HG03066 (cell line): ENCODE measurements at regions not wholly inside any gene's neighbourhood (a gene's known extent, or its start where the extent isn't known, plus 50 kb on each side); places are given as distances from the start of the nearest gene placed in this dataset.

Source experiments
- ATAC-seq: cut with Tn5 transposase; IDR thresholded peaks from one replicate; pipeline ENCODE4 v1.9.1; 2021; ENCODE audit warnings: low read depth; ENCODE audit not compliant: unreplicated experiment

DNA sequence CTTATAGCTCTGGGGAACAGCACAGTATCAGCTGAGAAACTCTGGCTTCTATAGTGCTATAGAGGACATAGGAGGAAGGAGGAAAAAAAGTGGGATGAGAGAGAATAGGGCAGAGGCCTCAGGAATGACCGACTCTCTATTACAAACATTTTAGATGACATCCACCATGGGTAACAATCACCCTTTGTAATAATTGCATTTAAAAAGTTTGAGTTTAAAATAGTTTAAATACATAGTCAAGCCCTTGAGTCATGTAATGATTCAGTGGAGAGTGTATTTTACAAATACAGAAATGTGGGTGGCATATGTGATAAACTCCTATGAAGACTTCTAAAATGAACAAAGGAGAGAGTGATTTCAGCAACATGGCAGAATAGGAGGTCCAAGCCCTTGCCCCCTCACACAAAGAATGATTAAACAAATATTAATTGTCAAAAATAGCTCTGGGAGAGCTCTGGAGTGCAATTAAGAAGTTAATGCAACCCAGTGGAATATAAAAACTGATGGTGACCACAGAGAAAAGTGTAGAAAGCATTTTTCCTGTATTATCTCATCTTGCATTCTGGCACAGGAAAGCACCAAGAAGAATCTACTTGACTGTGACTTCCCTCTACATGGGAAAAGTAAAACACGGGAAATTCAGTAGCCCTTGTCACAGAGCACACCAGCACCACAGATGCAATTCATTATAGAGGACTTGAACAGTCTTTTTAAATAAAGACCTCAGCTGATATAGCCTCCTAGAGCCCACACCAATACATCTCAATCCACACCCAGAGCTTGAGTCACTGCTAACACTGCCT is 569.0 kb upstream of the SORCS1 start:
- no peak for ATAC-seq

DNA sequence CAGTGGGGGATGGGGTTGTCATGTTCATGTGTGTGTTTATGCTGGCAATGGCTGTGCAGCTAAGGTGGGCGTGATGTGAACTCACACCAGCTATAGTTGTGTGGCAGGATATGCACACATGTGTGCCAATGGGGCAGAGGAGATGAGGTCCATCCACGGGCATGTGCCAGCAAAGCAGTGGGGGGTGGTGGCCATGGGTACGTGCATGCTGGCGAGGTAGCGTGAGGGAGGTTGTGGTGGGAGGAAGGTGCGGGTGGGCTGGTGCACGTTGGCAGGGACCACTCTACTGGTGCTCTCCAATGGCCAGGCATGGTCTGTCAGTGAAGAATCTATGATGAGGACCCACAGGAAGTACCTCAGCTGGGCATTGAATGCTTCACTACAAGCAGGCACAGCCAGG is 567.5 kb upstream of the SORCS1 start:
- no peak for ATAC-seq

DNA sequence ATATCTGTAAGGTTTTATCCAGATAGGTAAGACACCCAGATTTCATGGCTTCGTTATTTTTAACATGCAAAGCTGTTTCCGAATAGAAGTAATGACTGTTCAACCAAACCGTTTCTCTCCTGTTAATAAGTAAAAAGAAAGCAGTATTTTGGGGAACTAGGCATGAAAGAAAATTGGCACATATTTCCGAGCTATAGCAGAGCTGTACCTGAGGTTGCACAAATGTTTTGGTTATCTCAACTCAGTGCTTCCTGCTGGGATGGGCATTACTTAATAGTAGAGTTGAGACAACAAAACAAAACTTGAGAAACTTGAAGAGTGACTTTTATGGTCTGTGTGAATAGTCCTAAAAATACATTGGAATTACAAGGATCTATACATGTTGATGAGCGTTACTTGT is 564.3 kb upstream of the SORCS1 start:
- ATAC-seq: peak; percentile 80

DNA sequence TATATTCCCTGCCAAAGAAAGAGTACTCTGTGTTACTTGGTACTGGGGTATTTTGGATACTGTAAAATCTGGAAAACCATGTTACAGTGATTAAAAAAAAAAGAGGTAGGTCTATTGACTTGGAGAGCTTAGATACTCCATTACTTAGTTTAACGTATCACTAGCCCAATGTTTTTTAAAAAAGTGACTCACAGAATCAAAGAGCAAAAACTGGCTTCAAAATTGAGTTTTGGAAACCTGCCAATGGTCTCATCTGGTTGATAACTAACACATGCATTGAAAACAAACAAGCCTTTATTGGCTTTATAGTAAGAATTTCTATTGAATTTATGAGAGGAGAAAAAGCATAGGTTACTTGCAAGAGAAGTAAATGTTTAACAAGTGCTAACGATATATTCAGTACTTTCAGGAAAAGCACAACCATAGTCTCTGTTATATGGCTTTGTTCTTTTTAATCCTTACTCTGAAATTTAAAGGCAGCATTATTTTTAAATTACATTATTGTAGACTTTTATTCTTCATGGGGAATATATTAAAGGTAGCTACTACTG is 563.3 kb upstream of the SORCS1 start:
- no peak for ATAC-seq

DNA sequence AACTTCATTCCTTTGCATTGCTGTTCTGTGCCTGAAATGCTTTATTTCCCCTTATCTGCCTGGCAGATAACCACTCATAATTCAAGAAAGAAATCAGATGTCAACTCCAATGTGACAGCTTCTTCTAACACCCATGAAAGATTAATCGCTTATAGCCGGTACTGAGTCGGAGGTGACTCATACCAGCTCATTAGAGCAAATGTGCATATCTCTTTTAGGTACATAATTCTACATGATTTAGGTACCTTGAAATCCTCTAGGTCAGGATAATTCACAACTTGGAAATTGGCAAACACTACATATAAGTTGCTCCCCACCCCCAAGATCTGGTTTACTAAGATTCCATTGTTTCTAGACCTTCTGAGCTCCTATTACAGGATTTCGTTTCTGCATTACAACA is 554.4 kb upstream of the SORCS1 start:
- ATAC-seq: no peak

DNA sequence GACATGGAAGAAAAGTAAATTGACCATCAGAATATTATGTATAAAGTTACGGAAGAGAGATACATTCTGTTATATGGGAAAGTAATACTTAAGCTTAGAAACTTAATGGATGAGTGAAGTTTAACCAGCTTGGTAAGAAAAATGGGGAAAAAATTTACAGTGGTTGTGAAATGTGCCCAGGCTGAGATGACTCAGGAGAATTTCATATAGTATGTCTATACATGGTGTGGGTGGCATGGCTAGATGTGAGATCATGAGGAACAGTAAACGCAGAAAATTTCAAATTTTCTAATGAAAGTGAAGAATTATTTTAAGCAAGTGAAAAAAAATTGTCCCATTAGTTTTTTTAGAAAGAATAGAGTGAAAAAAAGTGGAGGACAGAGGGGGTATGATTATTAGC is 552.5 kb upstream of the SORCS1 start:
- no peak for ATAC-seq

DNA sequence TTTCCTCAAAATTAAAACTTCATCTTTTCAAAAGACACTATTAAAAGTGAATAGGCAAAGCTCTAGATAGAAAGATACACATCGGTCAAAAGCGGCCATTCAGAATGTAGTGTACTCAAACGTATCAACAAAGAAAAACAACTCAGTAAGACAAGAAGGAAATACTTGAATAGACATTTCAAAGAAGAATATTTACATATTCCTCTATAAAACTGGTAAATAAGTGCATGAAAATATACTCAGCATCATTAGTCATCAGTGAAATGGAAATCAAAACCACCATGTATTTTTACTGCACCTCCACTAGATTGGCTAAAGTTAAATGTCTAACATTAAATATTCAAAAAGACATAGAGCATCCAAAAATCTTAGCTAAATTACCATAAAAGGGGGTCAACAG is 551.1 kb upstream of the SORCS1 start:
- ATAC-seq: no peak

DNA sequence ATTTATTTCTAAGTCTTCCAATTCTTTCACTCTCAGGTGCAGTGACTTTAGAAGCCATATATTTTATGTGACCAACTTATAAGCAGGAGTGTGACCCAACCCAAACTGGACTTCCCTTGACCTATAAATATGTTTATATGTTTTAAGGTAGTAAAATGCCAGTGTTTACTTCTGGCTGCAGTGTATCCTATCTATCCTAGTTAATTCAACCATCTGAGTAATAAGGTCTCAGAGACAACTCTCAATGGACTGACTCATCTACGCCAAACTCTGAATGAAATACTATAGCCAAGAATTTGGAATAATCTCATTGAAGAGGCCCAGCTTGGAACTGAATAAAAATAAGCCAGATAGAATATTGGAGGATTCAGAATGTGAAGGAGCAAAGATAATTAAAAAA is 544.5 kb upstream of the SORCS1 start:
- no peak for ATAC-seq

DNA sequence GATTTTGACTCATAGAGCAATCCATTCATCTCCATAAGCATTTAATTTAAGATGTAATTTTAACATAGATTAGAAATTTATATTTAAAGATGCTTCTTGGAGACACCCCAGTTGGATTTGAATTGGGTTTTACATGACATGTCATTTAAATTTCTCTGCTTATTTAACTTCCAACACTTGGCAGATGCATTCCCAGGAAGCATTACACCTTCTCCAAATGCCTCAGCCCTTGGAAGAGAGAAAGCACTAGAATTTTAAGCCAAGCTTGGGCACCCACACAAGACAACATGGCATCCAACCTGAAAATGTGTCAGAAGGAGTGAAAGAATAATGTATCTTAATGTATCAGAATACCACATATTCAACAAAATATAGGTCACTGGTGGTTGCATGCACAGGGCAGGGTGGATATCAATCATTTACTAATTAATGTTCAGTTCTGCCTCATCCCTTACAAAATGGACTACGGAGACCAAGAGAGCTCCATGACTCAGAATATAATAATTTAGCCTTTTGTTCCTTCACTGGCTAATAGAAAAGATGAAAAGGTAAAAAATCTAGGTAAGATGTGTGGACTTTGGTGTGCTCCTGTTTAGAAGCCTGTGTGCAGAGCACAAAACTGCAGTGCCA is 541.7 kb upstream of the SORCS1 start:
- ATAC-seq: no peak

DNA sequence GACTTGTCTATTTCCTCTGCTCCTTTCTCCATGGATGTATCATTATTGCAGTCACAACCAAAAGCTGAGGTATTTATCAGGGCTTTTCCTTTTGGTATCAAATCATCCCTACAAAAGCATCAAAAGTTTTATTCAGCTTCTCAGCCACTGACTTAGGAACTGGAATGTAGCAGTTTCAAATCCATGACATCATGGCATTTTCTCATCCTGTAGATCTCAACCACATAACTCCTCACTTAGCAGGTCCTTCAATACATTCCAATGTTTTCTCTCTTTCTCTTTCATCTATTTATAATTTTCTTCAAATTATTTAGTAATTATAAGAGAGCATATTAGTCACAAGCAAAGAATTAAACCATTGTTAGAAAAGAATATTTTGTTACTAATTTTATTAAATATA is 537.4 kb upstream of the SORCS1 start:
- no peak for ATAC-seq

DNA sequence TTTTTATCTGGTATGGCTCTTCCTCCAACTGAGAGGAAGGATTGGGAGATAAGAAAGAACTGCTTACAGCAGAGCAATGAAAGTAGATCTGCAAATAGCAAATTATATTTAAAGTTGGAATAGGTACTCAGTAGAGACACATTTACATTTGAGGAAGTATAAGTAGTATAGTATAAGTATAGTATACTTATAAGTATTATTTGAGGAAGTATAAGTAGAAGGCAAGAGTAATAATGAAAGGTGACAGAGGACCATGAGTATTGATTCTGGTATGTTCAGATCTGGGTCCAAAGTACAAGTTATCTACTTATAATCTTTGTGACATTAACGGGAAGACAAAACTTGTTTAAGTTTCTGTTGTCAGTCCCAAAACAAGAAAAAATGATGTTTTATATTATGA is 527.6 kb upstream of the SORCS1 start:
- ATAC-seq: no peak

DNA sequence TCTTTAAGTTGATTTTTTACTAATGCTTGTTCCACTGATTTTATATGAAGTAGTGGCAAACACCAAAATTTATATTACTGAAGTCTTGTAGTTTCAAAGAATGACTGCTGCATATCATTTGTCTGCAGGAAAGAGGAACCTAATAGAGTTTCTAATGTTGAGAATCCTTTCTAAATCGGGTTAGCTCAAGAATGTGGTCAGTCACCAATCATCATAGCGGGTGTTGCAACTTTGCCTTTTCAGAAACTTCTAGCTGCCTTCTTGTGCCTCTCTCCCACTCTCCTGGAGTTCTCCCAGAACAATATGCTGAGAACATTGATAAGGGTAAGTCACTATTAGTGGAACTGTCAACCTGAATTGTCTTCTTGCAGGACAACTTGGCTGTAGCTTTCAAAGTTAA is 524.8 kb upstream of the SORCS1 start:
- no peak for ATAC-seq

DNA sequence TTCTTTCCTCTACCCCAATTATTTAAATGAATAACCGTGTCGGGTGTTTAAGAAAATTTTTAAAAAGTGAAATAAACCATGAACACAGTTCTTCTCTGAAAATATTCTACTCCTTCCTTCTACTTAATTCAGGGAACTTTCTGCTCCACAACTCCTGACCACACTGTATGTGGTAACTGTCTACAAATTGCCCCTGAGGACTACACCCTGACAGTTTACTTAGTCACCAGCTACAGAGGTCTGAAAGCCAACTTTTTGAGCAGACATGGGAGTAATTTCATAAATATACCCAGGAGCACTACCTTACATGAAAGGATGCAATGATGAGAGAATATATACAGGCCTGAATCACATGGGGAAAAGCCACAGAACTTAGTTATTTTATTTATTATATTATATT is 523.2 kb upstream of the SORCS1 start:
- ATAC-seq: no peak

DNA sequence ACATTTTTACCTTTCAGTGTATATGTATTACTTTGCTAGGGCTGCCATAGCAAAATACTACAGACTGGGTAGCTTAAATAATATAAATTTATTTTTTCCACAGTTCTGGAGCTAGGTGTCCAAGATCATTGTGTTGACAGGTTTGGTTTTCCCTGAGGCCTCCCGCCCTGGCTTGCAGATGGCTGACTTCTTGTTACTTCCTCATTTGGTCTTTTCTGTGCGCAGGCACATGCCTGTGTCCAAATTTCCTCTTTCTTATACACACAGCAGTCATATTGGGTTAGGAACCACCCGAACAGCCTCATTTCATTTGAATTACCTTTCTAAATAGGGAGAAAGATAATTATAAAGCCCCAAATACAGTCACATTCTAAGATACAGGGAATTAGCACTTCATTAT is 521.6 kb upstream of the SORCS1 start:
- no peak for ATAC-seq

DNA sequence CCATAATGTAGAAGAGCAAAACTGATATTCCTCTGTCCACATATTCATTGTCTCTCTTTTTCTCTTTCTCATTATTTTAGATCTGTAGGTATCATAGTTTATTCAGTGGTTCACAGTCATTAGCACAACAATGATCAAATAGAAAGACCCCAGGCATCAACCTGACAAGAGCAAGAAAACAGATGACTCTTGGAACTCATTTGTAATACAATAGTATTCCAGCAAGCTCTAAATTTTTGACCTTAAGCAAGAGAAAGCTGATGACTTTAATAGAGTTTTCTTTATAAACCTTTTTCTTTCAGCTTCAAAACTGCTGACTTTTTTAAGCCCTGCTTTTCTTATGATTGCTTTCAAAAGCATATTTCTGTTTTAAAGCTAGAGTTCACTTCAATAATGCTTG is 507.5 kb upstream of the SORCS1 start:
- no peak for ATAC-seq

DNA sequence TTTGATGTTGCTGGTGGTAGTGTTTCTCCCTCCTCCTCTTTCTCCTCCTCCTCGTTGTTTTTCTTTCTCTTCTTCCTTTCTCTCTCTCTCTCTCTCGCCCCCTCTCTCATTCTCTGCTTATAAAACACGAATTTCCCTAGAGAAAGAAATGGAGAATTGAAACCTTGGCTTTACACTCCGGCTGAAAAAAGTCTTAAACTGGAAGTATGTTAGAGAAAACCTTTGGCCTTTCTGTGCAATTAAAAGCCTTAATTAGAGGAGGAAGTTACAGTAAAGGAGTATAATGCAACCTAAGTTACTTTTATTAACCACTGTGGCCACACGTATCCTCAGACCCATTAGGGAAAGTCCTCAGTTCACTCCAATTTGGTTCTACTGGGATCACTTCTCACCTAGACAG is 501.7 kb upstream of the SORCS1 start:
- ATAC-seq: no peak

DNA sequence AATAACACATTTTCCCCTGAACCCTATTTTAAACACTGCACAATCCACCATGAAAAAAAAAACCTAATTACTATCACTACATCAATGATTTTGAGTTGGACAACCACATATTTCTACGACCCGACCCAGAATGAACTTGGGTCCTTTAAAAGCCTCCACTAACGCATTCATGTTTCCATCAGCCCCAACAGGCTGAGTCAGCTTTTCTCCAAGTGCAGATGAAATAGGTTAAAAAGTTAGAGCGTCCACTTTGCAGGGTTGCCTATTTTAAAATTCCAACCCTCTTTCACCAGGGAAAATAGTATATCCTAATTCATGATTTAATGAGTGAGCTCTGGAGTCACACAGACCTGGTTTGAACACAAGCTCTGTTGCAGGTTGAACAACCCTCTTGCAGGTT is 501.0 kb upstream of the SORCS1 start:
- no peak for ATAC-seq

DNA sequence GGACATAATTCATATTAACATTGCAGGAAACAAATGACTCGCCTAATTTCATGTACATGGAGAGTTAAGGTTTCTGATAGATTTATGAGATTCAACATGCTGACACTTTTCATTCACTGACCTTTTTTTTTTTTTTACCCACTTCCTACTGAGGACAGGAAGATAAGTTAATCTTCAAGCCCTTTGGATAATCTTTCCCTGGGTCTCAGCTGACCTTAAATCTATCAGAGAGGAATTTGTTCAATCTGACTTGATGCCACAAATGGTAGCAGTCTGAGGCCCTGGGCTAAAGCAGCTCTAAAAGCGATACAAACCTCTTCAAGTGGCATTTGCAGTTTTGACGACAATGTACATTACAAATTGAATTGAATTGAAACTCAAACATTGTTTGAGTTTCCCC is 493.3 kb upstream of the SORCS1 start:
- no peak for ATAC-seq

DNA sequence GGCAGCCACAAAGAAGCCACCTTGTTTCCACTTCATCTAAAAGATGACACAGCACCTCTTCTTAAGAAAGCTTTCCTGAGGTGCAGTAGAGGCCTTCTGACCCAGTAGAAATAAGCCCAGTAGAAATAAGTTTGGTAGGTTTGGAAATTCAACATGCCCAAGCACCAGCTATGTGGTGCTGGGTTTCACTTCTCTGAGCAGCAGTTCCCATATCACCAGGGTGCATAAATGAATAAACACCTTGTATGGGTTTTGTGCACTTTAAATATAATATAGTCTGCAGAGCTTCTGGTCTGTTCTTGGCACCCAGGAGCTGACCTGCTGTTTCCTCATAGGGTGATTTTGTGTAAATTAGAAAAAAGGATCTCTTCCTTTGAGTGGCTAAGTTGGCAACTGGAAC is 492.4 kb upstream of the SORCS1 start:
- ATAC-seq: no peak

DNA sequence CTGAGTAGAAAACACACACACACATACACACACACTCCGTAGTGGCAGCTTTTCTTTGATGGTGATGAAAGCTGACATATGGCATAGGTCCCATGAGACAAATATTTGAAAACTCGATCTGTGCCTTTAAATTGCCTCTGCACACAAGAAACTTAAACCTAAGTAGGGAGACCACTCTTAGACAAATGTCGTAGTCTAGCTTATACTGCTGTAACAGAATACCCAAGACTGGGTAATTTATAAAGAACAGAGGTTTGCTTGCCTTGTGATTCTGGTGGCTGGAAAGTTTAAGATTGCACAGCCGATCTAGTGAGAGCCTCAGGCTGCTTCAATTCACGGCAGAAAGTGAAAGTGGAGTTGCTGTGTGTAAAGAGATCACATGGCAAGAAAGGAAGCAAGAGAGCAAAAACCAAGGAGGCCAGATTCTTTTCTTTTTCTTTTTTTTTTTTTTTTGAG is 489.4 kb upstream of the SORCS1 start:
- peak; percentile 59 for ATAC-seq

DNA sequence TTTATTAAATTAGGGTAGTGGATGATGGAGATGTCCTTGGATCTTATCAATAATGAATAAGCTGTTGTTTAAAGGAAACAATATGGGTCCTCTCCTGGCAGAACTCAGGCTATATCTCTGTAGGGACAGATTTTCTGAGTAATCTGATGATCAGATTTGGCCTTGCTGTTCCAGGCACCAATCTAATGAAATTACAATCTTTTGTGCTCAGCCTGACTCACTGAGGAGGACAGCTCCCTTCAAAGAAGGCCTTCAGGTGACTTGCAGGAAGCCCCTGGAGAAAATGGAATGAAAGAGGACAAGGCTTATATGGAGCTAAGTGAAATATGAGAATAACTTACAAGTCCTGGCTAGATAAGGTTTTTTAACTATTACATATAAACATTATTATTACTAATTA is 486.4 kb upstream of the SORCS1 start:
- ATAC-seq: no peak

DNA sequence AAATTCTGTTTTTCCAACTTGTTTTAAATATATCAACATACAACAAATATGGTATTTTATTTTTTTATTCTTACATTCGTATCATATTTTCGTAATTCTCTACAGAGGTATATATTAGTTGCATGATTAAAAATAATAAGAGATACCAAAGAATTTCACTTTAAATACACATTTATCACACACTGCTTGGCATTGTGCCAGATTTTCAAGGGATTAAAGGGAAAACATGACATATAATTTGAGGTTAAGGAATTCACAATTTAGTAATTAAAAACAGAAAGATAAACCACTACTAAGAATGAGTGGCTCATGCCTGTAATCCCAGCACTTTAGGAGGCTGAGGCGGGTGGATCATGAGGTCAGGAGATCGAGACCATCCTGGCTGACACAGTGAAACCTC is 484.7 kb upstream of the SORCS1 start:
- ATAC-seq: no peak
